Muscle of leg (tissue), 3 donors: ENCODE measurements at regions not wholly inside any gene's neighbourhood (a gene's known extent, or its start where the extent isn't known, plus 50 kb on each side); places are given as distances from the start of the nearest gene placed in this dataset.
"Not testable (repeated sequence)": the region's sequence is repeated elsewhere in the genome, so short reads cannot be mapped to it uniquely, and the experiment has no call there.

Experiments
- DNase-seq: peaks from one replicate; pipeline ENCODE4 v3.0.0; 2013
- H3K27ac ChIP-seq: one replicate; pipeline ENCODE4 v1.5.1; 2013; ENCODE audit warnings: mild to moderate bottlenecking, low read length, control low read depth
- H3K27me3 ChIP-seq: one replicate; pipeline ENCODE4 v1.6.1; 2013; ENCODE audit warnings: low read length; ENCODE audit not compliant: control insufficient read depth, insufficient read depth
- H3K36me3 ChIP-seq: one replicate; pipeline ENCODE4 v1.6.1; 2013; ENCODE audit warnings: low read length; ENCODE audit not compliant: control insufficient read depth, insufficient read depth
- H3K4me1 ChIP-seq: one replicate; pipeline ENCODE4 v1.6.1; 2013; ENCODE audit warnings: low read length; ENCODE audit not compliant: control insufficient read depth, insufficient read depth
- H3K4me3 ChIP-seq: one replicate; pipeline ENCODE4 v1.5.1; 2013; ENCODE audit warnings: low read length, control low read depth
- H3K9me3 ChIP-seq: replicated peaks from 2 replicates; pipeline ENCODE4 v1.6.1; 2013; ENCODE audit warnings: low read depth, low read length; ENCODE audit not compliant: control insufficient read depth
- WGBS: methylation state at CpG from one replicate; pipeline ENCODE4 v1.1.5; 2013; ENCODE audit warnings: missing lambda C conversion rate; ENCODE audit not compliant: insufficient coverage; 5-methylcytosine and 5-hydroxymethylcytosine counted together

- no peaks in the 10 kb centered on the region for H3K27me3 ChIP-seq
- H3K4me3 ChIP-seq: no peak overlapping the region
- H3K9me3 ChIP-seq: no peaks in the 10 kb centered on the region
- 73% methylated on average over 4 of the region's 5 CpGs for WGBS
- no peaks in the 10 kb centered on the region for H3K4me1 ChIP-seq
- DNase-seq: no peak
- no peak overlapping the region for H3K27ac ChIP-seq
- H3K36me3 ChIP-seq: no peaks in the 10 kb centered on the region
These were observed 293.8 kb downstream of the FRK start for GRCh38 chr6:115766745-115767462.

- Histone ChIP-seq H3K27ac (no peak overlapping the region), H3K36me3 (no peaks in the 10 kb centered on the region), H3K27me3 (no peaks in the 10 kb centered on the region), H3K9me3 (no peaks in the 10 kb centered on the region), H3K4me3 (no peak overlapping the region), H3K4me1 (no peaks in the 10 kb centered on the region)
- WGBS: 0% methylated on average over 1 of the region's 4 CpGs
- DNase-seq: no peak
These were observed 294.7 kb downstream of the FRK start for GRCh38 chr6:115765966-115766365.

GRCh38 chr6:115759051-115759450 is 301.6 kb downstream of the FRK start:
- no peaks in the 10 kb centered on the region for H3K36me3 ChIP-seq
- no peak overlapping the region for H3K27ac ChIP-seq
- no peaks in the 10 kb centered on the region for H3K4me1 ChIP-seq
- no peak for DNase-seq
- H3K27me3 ChIP-seq: no peaks in the 10 kb centered on the region
- no peaks in the 10 kb centered on the region for H3K9me3 ChIP-seq
- WGBS: 94% methylated on average over 3 of the region's 3 CpGs
- no peak overlapping the region for H3K4me3 ChIP-seq

GRCh38 chr6:115753446-115753845 is 307.2 kb downstream of the FRK start:
- Histone ChIP-seq H3K27ac (no peak overlapping the region), H3K4me1 (no peaks in the 10 kb centered on the region), H3K27me3 (no peaks in the 10 kb centered on the region), H3K36me3 (no peaks in the 10 kb centered on the region), H3K9me3 (no peaks in the 10 kb centered on the region), H3K4me3 (no peak overlapping the region)
- WGBS: no CpG with 5 or more reads among the region's 1 CpG
- DNase-seq: no peak

GRCh38 chr6:115750946-115751345 is 309.7 kb downstream of the FRK start:
- Histone ChIP-seq H3K4me1 (no peaks in the 10 kb centered on the region), H3K36me3 (no peaks in the 10 kb centered on the region), H3K27me3 (no peaks in the 10 kb centered on the region), H3K9me3 (no peaks in the 10 kb centered on the region), H3K27ac (no peak overlapping the region), H3K4me3 (no peak overlapping the region)
- WGBS: no CpG with 5 or more reads among the region's 5 CpGs
- no peak for DNase-seq

- Histone ChIP-seq H3K9me3 (no peaks in the 10 kb centered on the region), H3K27me3 (no peaks in the 10 kb centered on the region), H3K36me3 (no peaks in the 10 kb centered on the region), H3K4me3 (no peak overlapping the region), H3K27ac (no peak overlapping the region), H3K4me1 (no peaks in the 10 kb centered on the region)
- no CpG with 5 or more reads among the region's 1 CpG for WGBS
- no peak for DNase-seq
These were observed 310.4 kb downstream of the FRK start for GRCh38 chr6:115750292-115750691.

- no peaks in the 10 kb centered on the region for H3K4me1 ChIP-seq
- no peaks in the 10 kb centered on the region for H3K27me3 ChIP-seq
- no peak for DNase-seq
- no peaks in the 10 kb centered on the region for H3K9me3 ChIP-seq
- no CpG with 5 or more reads among the region's 1 CpG for WGBS
- H3K36me3 ChIP-seq: no peaks in the 10 kb centered on the region
- no peak overlapping the region for H3K4me3 ChIP-seq
- no peak overlapping the region for H3K27ac ChIP-seq
These were observed 313.0 kb downstream of the FRK start for GRCh38 chr6:115747719-115748118.

GRCh38 chr6:115746583-115746982 is 314.1 kb downstream of the FRK start:
- H3K27me3 ChIP-seq, H3K36me3 ChIP-seq, H3K27ac ChIP-seq, H3K4me3 ChIP-seq, H3K4me1 ChIP-seq, DNase-seq, H3K9me3 ChIP-seq: not testable (repeated sequence)
- no CpG with 5 or more reads among the region's 3 CpGs for WGBS

- peaks cover 5% of the 10 kb centered on the region for H3K9me3 ChIP-seq
- 100% methylated on average over 1 of the region's 1 CpG for WGBS
- no peak overlapping the region for H3K27ac ChIP-seq
These were observed 319.8 kb downstream of the FRK start for GRCh38 chr6:115740907-115741306.

GRCh38 chr6:115735610-115736009 is 325.1 kb downstream of the FRK start:
- peaks cover 9% of the 10 kb centered on the region for H3K9me3 ChIP-seq
- no peak for DNase-seq
- H3K27me3 ChIP-seq: no peaks in the 10 kb centered on the region
- WGBS: 83% methylated on average over 4 of the region's 5 CpGs
- H3K36me3 ChIP-seq: no peaks in the 10 kb centered on the region
- H3K4me1 ChIP-seq: no peaks in the 10 kb centered on the region
- no peak overlapping the region for H3K4me3 ChIP-seq
- no peak overlapping the region for H3K27ac ChIP-seq

More at GRCh38 chr6:115740907-115741306, 319.8 kb downstream of the FRK start:
- Histone ChIP-seq H3K4me3 (no peak overlapping the region), H3K4me1 (no peaks in the 10 kb centered on the region), H3K36me3 (no peaks in the 10 kb centered on the region), H3K27me3 (no peaks in the 10 kb centered on the region)
- no peak for DNase-seq

- Histone ChIP-seq H3K4me3 (no peak overlapping the region), H3K27me3 (no peaks in the 10 kb centered on the region), H3K9me3 (peaks cover 9% of the 10 kb centered on the region), H3K27ac (no peak overlapping the region), H3K36me3 (no peaks in the 10 kb centered on the region), H3K4me1 (no peaks in the 10 kb centered on the region)
- DNase-seq: no peak
These were observed 327.3 kb downstream of the FRK start for GRCh38 chr6:115733426-115733825.
